ENCODE measurements at regions not wholly inside any gene's neighbourhood (a gene's known extent, or its start where the extent isn't known, plus 50 kb on each side); places are given as distances from the start of the nearest gene placed in this dataset.
"Not testable (repeated sequence)": the region's sequence is repeated elsewhere in the genome, so short reads cannot be mapped to it uniquely, and the experiment has no call there.

GRCh38 chr2:164024396-164024795, 288.6 kb upstream of the FIGN start:
- no peak for DNase-seq (ENCODE audit: low spot score)

GRCh38 chr2:164023896-164024295, 288.1 kb upstream of the FIGN start:
- no peak for DNase-seq (ENCODE audit: low spot score)

GRCh38 chr2:164015328-164016123, 279.7 kb upstream of the FIGN start:
- no peak for DNase-seq (ENCODE audit: low spot score)

- DNase-seq (ENCODE audit: low spot score) = no peak
These were observed 279.0 kb upstream of the FIGN start for GRCh38 chr2:164014791-164015190.

GRCh38 chr2:164014068-164014731, 278.4 kb upstream of the FIGN start:
- DNase-seq (ENCODE audit: low spot score) = peak; percentile 97

GRCh38 chr2:164012581-164012980, 276.8 kb upstream of the FIGN start:
- no peak for DNase-seq (ENCODE audit: low spot score)

GRCh38 chr2:164009756-164010337, 274.0 kb upstream of the FIGN start:
- peak; percentile 56 for DNase-seq (ENCODE audit: low spot score)

- no peak for DNase-seq (ENCODE audit: low spot score)
These were observed 272.9 kb upstream of the FIGN start for GRCh38 chr2:164008752-164009151.

GRCh38 chr2:164006704-164007103, 270.9 kb upstream of the FIGN start:
- no peak for DNase-seq (ENCODE audit: low spot score)

- DNase-seq (ENCODE audit: low spot score) = no peak
These were observed 264.4 kb upstream of the FIGN start for GRCh38 chr2:164000176-164000575.

GRCh38 chr2:163997466-163997865, 261.7 kb upstream of the FIGN start:
- DNase-seq (ENCODE audit: low spot score) = no peak

- no peak for DNase-seq (ENCODE audit: low spot score)
These were observed 254.7 kb upstream of the FIGN start for GRCh38 chr2:163990541-163990940.

GRCh38 chr2:163990101-163990500, 254.3 kb upstream of the FIGN start:
- DNase-seq (ENCODE audit: low spot score) = no peak

- no peak for DNase-seq (ENCODE audit: low spot score)
These were observed 251.6 kb upstream of the FIGN start for GRCh38 chr2:163987175-163987940.

GRCh38 chr2:163984986-163985385, 249.2 kb upstream of the FIGN start:
- no peak for DNase-seq (ENCODE audit: low spot score)

GRCh38 chr2:163983911-163984310, 248.1 kb upstream of the FIGN start:
- DNase-seq (ENCODE audit: low spot score) = no peak

- DNase-seq (ENCODE audit: low spot score) = no peak
These were observed 247.1 kb upstream of the FIGN start for GRCh38 chr2:163982938-163983337.

GRCh38 chr2:163974766-163975165, 239.0 kb upstream of the FIGN start:
- DNase-seq (ENCODE audit: low spot score) = no peak

- DNase-seq (ENCODE audit: low spot score) = no peak
These were observed 234.4 kb upstream of the FIGN start for GRCh38 chr2:163970058-163970813.

GRCh38 chr2:163964278-163964677, 228.5 kb upstream of the FIGN start:
- DNase-seq (ENCODE audit: low spot score) = not testable (repeated sequence)

GRCh38 chr2:163953390-163953907, 217.6 kb upstream of the FIGN start:
- no peak for DNase-seq (ENCODE audit: low spot score)

Data from globus pallidus (tissue), 1 donor.